H1 (cell line): ENCODE measurements at regions not wholly inside any gene's neighbourhood (a gene's known extent, or its start where the extent isn't known, plus 50 kb on each side); places are given as distances from the start of the nearest gene placed in this dataset.

ENCODE experiments used
- BACH1 ChIP-seq: IDR thresholded peaks from 2 replicates; pipeline ENCODE4 v1.6.1; 2012; ENCODE audit warnings: low read length, improper control_type of control experiment
- EZH2 ChIP-seq: fragments of 200-600 bp; sonication (generic); IDR thresholded peaks from 2 replicates; pipeline ENCODE4 v1.7.1; 2012; ENCODE audit warnings: low read depth, mild to moderate bottlenecking, moderate library complexity, low read length, inconsistent platforms; ENCODE audit not compliant: severe bottlenecking
- FOSL1 ChIP-seq: IDR thresholded peaks from 2 replicates; pipeline ENCODE4 v1.6.1; 2011; ENCODE audit warnings: mild to moderate bottlenecking, low read depth, low read length, moderate library complexity; ENCODE audit not compliant: insufficient read depth
- HDAC6 ChIP-seq: IDR thresholded peaks from one replicate; pipeline ENCODE4 v1.7.1; 2012; ENCODE audit warnings: low read depth, mild to moderate bottlenecking, inconsistent platforms, low read length, moderate library complexity
- POLR2AphosphoS5 ChIP-seq: IDR thresholded peaks from 2 replicates; pipeline ENCODE4 v1.6.1; 2011; ENCODE audit warnings: low read depth, low read length
- SIX5 ChIP-seq: IDR thresholded peaks from 2 replicates; pipeline ENCODE4 v1.6.1; 2011; ENCODE audit warnings: mild to moderate bottlenecking, low read depth, low read length
- TAF7 ChIP-seq: optimal IDR thresholded peaks from 2 replicates; pipeline ENCODE3; 2011; ENCODE audit warnings: low read depth, mild to moderate bottlenecking, inconsistent platforms, low read length, moderate library complexity, borderline replicate concordance

- TF ChIP-seq POLR2AphosphoS5 (no peak), SIX5 (no peak), FOSL1 (no peak), HDAC6 (no peak), TAF7 (no peak), EZH2 (no peak), BACH1 (no peak)
Observed at GRCh38 chr13:78198419-78198818, 279.8 kb upstream of the EDNRB start (continued).
